ENCODE measurements at regions not wholly inside any gene's neighbourhood (a gene's known extent, or its start where the extent isn't known, plus 50 kb on each side); places are given as distances from the start of the nearest gene placed in this dataset.

DNA sequence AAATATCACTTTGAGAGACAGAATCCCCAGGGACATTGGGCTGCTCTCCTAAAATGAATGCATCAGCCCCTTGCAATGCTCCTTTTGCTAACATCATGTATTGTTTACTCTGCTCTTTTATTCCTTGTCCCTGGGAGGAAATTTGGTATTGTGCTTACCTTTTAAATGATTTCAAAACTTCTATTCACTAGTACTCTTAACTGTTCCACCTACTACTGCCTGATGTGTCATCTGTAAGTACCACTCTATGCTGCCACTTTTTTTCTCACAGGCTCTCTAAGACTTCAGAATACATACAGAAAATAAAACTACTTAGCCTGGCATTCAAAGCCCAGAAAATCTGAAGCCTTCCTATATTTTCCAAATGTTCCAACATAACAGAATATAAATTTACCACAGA is 667.2 kb downstream of the BRINP1 start:
- no peak for TF ChIP-seq CTCF (IDR thresholded peaks at IDR 0.05; ENCODE audit: low read depth, low read length, missing control alignments)
- in situ Hi-C loops (cut with HindIII; ENCODE audit: low sequenced_read_pairs), result no loop called here
- H3K4me3 ChIP-seq (ENCODE audit: low read depth, low read length), result no peak overlapping the region
- no peak for DNase-seq (ENCODE audit: low read depth)

GRCh38 chr9:118711843-118712242 is 657.4 kb downstream of the BRINP1 start:
- no peak for DNase-seq (ENCODE audit: low read depth)
- in situ Hi-C loops (cut with HindIII; ENCODE audit: low sequenced_read_pairs), result no loop called here
- no peak for TF ChIP-seq CTCF (IDR thresholded peaks at IDR 0.05; ENCODE audit: low read depth, low read length, missing control alignments)
- no peak overlapping the region for H3K4me3 ChIP-seq (ENCODE audit: low read depth, low read length)

GRCh38 chr9:118721276-118721675 is 648.0 kb downstream of the BRINP1 start:
- no peak overlapping the region for H3K4me3 ChIP-seq (ENCODE audit: low read depth, low read length)
- in situ Hi-C loops (cut with HindIII; ENCODE audit: low sequenced_read_pairs), result no loop called here
- no peak for TF ChIP-seq CTCF (IDR thresholded peaks at IDR 0.05; ENCODE audit: low read depth, low read length, missing control alignments)

DNA sequence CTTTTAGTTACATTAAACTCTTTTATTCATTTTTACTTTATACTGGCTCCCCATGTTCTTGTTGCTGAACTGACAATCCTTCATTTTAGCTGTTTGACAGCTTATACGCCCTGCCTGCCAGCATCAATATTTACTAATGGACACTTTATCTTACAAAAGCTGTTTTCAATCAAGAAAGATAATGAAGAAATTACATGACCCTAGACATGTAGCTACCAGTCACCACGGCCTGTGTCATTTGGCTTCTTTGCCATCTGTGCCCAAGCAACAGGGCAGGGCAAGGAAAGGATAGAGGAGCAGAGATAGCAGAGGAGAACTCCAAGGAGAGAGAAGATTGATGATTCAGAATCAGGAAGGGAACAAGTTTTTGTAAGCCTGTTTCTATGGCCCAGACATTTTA is 647.3 kb downstream of the BRINP1 start:
- in situ Hi-C loops (cut with HindIII; ENCODE audit: low sequenced_read_pairs), result no loop called here
- DNase-seq (ENCODE audit: low read depth), result no peak
- no peak overlapping the region for H3K4me3 ChIP-seq (ENCODE audit: low read depth, low read length)
- no peak for TF ChIP-seq CTCF (IDR thresholded peaks at IDR 0.05; ENCODE audit: low read depth, low read length, missing control alignments)

More at GRCh38 chr9:118721276-118721675, 648.0 kb downstream of the BRINP1 start:
- DNase-seq (ENCODE audit: low read depth), result no peak

DNA sequence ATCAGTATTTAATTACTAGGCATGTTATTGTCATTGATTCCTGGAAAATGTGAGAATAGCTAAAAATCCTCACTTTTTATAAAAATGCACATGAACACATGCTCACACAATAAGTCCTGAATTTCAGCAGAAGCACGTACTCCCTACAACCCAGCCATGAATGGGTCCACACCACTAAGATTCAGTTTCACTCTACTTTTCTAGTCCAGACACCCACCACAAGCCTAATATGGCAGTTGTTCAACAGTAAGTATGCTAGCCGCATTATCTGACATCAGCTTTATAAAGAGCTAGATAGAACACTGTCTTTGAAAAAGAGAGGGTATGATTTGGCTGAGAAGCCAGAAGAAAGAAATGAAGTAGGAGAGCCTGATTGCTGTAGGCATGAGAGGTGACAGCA is 639.3 kb downstream of the BRINP1 start:
- H3K4me3 ChIP-seq (ENCODE audit: low read depth, low read length), result no peak overlapping the region
- in situ Hi-C loops (cut with HindIII; ENCODE audit: low sequenced_read_pairs), result no loop called here
- no peak for TF ChIP-seq CTCF (IDR thresholded peaks at IDR 0.05; ENCODE audit: low read depth, low read length, missing control alignments)
- no peak for DNase-seq (ENCODE audit: low read depth)

DNA sequence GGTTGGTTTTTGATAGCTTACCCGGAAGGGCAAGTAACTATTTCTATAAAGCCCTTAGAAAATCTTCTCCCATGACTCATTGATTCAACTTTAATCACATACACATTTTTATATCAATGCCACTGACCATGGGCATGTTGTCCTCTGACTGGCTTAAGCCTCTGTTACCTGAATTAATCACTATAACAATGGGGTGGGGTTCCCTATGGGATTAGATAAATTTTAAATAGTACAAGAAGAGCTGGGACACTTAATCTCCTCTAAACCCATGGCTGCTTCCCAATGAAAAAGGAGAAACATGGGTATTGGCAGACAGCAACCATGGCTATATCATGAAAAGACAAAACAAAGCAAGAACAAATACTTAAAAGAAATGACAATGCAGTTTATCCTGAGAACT is 636.2 kb downstream of the BRINP1 start:
- no peak for TF ChIP-seq CTCF (IDR thresholded peaks at IDR 0.05; ENCODE audit: low read depth, low read length, missing control alignments)
- H3K4me3 ChIP-seq (ENCODE audit: low read depth, low read length), result no peak overlapping the region
- DNase-seq (ENCODE audit: low read depth), result no peak
- in situ Hi-C loops (cut with HindIII; ENCODE audit: low sequenced_read_pairs), result no loop called here

DNA sequence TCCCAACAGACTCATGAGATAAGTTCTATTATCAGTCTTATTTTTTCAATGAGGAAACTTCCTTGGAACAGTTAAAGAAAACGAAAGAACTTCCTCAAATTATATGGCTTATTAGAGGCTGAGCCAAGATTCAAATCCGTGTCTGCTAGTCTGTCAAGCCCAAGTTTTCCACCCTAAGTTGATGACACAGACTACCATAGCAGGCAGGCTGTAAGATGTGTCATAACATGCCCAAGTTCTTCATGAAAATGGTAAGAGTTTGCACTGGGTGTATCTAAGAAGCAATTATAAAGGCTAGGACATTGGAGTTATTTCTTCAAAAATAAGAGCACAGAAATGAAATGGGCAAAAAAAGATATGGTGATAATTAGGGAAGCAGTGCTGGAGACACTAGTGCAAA is 634.5 kb downstream of the BRINP1 start:
- TF ChIP-seq CTCF (IDR thresholded peaks at IDR 0.05; ENCODE audit: low read depth, low read length, missing control alignments), result no peak
- in situ Hi-C loops (cut with HindIII; ENCODE audit: low sequenced_read_pairs), result no loop called here
- H3K4me3 ChIP-seq (ENCODE audit: low read depth, low read length), result no peak overlapping the region
- no peak for DNase-seq (ENCODE audit: low read depth)
